ENCODE measurements at regions not wholly inside any gene's neighbourhood (a gene's known extent, or its start where the extent isn't known, plus 50 kb on each side); places are given as distances from the start of the nearest gene placed in this dataset.

DNA sequence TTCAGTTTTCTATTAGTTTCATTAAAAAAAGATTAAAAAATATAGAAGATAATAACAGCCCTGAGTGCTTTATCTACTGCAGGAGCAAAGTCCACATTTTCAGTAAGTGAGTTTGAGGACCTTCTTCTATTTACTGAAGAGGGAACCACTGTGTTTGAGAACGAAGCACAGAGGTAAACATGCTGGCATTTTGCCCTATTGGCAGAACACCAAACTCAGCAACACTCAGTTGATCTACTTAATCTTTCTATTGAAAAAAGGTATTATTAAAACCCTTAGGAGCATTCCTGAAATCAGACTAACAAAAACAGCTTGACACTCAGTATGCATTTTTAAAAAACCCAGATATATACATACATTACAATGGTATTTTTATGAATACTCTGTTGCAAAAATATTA is 1496.7 kb downstream of the TECRL start:
- TF ChIP-seq POLR2A (IDR thresholded peaks at IDR 0.05) (no peak), CTCF (IDR thresholded peaks at IDR 0.05) (no peak)

All from ovary (tissue), 3 donors.